HepG2 (cell line): ENCODE measurements at regions not wholly inside any gene's neighbourhood (a gene's known extent, or its start where the extent isn't known, plus 50 kb on each side); places are given as distances from the start of the nearest gene placed in this dataset.

Source experiments
- ATAC-seq: fragments of 200-7000 bp; cut with Tn5 transposase; 3 replicates; pipeline ENCODE4 v1.9.1; 2020; ENCODE audit warnings: mild to moderate bottlenecking, moderate library complexity
- BruUV-seq: library from RNA; stranded (reverse); fragments of 400-500 nt; replicated peaks from 2 replicates; lab custom pipeline; 2021; lab: Mats Ljungman, UMichigan
- CTCF ChIA-PET: fragments of 300-600 bp; formaldehyde crosslinking; extraction: SDS; loops from one replicate; lab custom pipeline; 2021; ENCODE audit warnings: low total read pairs, inconsistent platforms, low intra/inter-chr PET ratio; lab: Yijun Ruan, JAX
- POLR2A ChIA-PET: fragments of 350-600 bp; sonication (Branson Sonifier 250); formaldehyde crosslinking; loops from one replicate; lab custom pipeline; 2020; ENCODE audit warnings: antibody characterized with exemption, inconsistent platforms; lab: Yijun Ruan, JAX
- DNase-seq: peaks from one replicate; pipeline ENCODE4 v3.0.0-alpha.2; 2015; ENCODE audit warnings: low spot score
- FAIRE-seq: peaks from 3 replicates; lab custom pipeline; 2011; peaks lifted over from hg19 to GRCh38; lab: Jason Lieb, UNC
- H2AFZ ChIP-seq: one replicate; pipeline ENCODE4 v1.6.1; 2011; ENCODE audit warnings: low read length, inconsistent platforms
- H3K27ac ChIP-seq: fragments of 300-600 bp; 3 replicates; pipeline ENCODE4 v1.8.0; 2011; ENCODE audit warnings: mixed run types, mild to moderate bottlenecking, mixed read lengths, low read length, inconsistent platforms; ENCODE audit not compliant: insufficient read depth; ENCODE audit errors: extremely low read length
- H3K27me3 ChIP-seq, 2 experiments: fragments of 200-600 bp in 1 of 2; 2 replicates in 1 of 2; 3 replicates in 1 of 2; pipeline versions ENCODE4 v1.6.0 to v1.8.0; 2011; ENCODE audit warnings: low read length in 2 of 2, mild to moderate bottlenecking in 2 of 2, moderate library complexity in 2 of 2, inconsistent platforms in 1 of 2; ENCODE audit not compliant: insufficient read depth in 2 of 2, control insufficient read depth in 1 of 2
- H3K36me3 ChIP-seq, 2 experiments: fragments of 200-600 bp in 1 of 2; replicated peaks in 1 of 2; 2 replicates in 1 of 2; 3 replicates in 1 of 2; pipeline versions ENCODE4 v1.5.1 to v1.8.0; 2011; ENCODE audit warnings: low read length in 2 of 2, inconsistent platforms in 1 of 2; ENCODE audit not compliant: insufficient read depth in 2 of 2, control insufficient read depth in 1 of 2
- H3K4me1 ChIP-seq: 2 replicates; pipeline ENCODE4 v1.5.1; 2012; ENCODE audit warnings: low read length, inconsistent platforms; ENCODE audit not compliant: insufficient read depth
- H3K4me2 ChIP-seq: 2 replicates; pipeline ENCODE4 v1.6.0; 2011; ENCODE audit warnings: low read depth, low read length, inconsistent platforms
- H3K4me3 ChIP-seq, 3 experiments: fragments of 200-600 bp in 1 of 3; sonication (generic), shearing (Covaris generic) in 1 of 3; replicated peaks in 1 of 3; 2 replicates each; pipeline ENCODE4 v1.5.1; 2011 to 2016; ENCODE audit warnings: low read length in 3 of 3, inconsistent platforms in 2 of 3, low read depth in 2 of 3, mild to moderate bottlenecking in 2 of 3, control low read depth in 1 of 3, mixed read lengths in 1 of 3; ENCODE audit not compliant: insufficient read depth in 1 of 3
- H3K79me2 ChIP-seq: one replicate; pipeline ENCODE4 v1.6.1; 2011; ENCODE audit warnings: low read length, inconsistent platforms; ENCODE audit not compliant: insufficient read depth
- H3K9ac ChIP-seq: 2 replicates; pipeline ENCODE4 v1.6.0; 2011; ENCODE audit warnings: mild to moderate bottlenecking, low read depth, low read length, inconsistent platforms; ENCODE audit not compliant: insufficient read depth
- H3K9me3 ChIP-seq: 2 replicates; pipeline ENCODE4 v1.5.1; 2012; ENCODE audit warnings: mild to moderate bottlenecking, low read length
- H4K20me1 ChIP-seq: 2 replicates; pipeline ENCODE4 v1.6.0; 2011; ENCODE audit warnings: inconsistent platforms, mild to moderate bottlenecking, low read length, moderate library complexity; ENCODE audit not compliant: insufficient read depth
- ATF7-NPFF ChIP-seq: sonication (generic); formaldehyde crosslinking; IDR thresholded peaks from 2 replicates; pipeline ENCODE4 v1.8.1; 2023; ENCODE audit warnings: mild to moderate bottlenecking, low read depth, missing genetic modification reagents, moderate library complexity
- EHMT2 ChIP-seq: fragments of 200-600 bp; sonication (generic); IDR thresholded peaks from 2 replicates; pipeline ENCODE4 v1.7.0; 2017; ENCODE audit warnings: antibody characterized with exemption, low read depth, low read length, borderline replicate concordance
- ESRRA ChIP-seq: sonication (generic); formaldehyde crosslinking; IDR thresholded peaks from 2 replicates; pipeline ENCODE4 v1.5.1; 2020; ENCODE audit warnings: mild to moderate bottlenecking, low read depth, missing genetic modification reagents
- GATA4 ChIP-seq: sonication (generic); IDR thresholded peaks from 2 replicates; pipeline ENCODE4 v1.6.1; 2016; ENCODE audit warnings: antibody characterized with exemption, low read depth, borderline replicate concordance
- IRF2 ChIP-seq: IDR thresholded peaks from 2 replicates; pipeline ENCODE4 v1.6.1; 2018; ENCODE audit warnings: missing genetic modification reagents, missing compliant biosample characterization
- JUN ChIP-seq: sonication (generic); formaldehyde crosslinking; IDR thresholded peaks from 2 replicates; pipeline ENCODE4 v1.4.0; 2020; ENCODE audit warnings: mild to moderate bottlenecking, missing genetic modification reagents
- MIER3 ChIP-seq: IDR thresholded peaks from 2 replicates; pipeline ENCODE4 v1.6.1; 2016; ENCODE audit warnings: missing compliant biosample characterization, borderline replicate concordance
- ZNF891 ChIP-seq: sonication (generic); formaldehyde crosslinking; IDR thresholded peaks from 2 replicates; pipeline ENCODE4 v1.5.0; 2020; ENCODE audit warnings: mild to moderate bottlenecking, missing genetic modification reagents
- ZZZ3 ChIP-seq: sonication (generic); formaldehyde crosslinking; IDR thresholded peaks from 2 replicates; pipeline ENCODE4 v1.4.0; 2020; ENCODE audit warnings: missing genetic modification reagents, mild to moderate bottlenecking, borderline replicate concordance
- WGBS: methylation state at CpG from one replicate; pipeline ENCODE4 v1.1.6; 2017; ENCODE audit warnings: low lambda C conversion rate; 5-methylcytosine and 5-hydroxymethylcytosine counted together
- in situ Hi-C: cut with HindIII; loops from 2 replicates; pipeline ENCODE4 v1.10.0; 2017; ENCODE audit warnings: low pct_unique_long_range_greater_than_20kb; ENCODE audit not compliant: extremely low pct_ligation_motif_present
- intact Hi-C: fragments of 100-400 bp; cut with micrococcal nuclease; formaldehyde crosslinking; loops from one replicate; pipeline ENCODE4 v1.10.0; 2022; ENCODE audit not compliant: unreplicated experiment
- TF ChIP-seq, protein P1 (sequence below): sonication (generic); formaldehyde crosslinking; IDR thresholded peaks from 2 replicates; pipeline ENCODE4 v1.5.0; 2020; ENCODE audit warnings: missing genetic modification reagents
- TF ChIP-seq, protein P2 (sequence below): sonication (generic); formaldehyde crosslinking; IDR thresholded peaks from 2 replicates; pipeline ENCODE4 v1.4.0; 2020; ENCODE audit warnings: missing genetic modification reagents, mild to moderate bottlenecking, borderline replicate concordance
- TF ChIP-seq, protein P3 (sequence below): sonication (generic); formaldehyde crosslinking; IDR thresholded peaks from 2 replicates; pipeline ENCODE4 v1.4.0; 2020; ENCODE audit warnings: mild to moderate bottlenecking, missing genetic modification reagents
- TF ChIP-seq, protein P4 (sequence below): sonication (generic); formaldehyde crosslinking; IDR thresholded peaks from 2 replicates; pipeline ENCODE4 v1.4.0; 2020; ENCODE audit warnings: mild to moderate bottlenecking, missing genetic modification reagents

DNA sequence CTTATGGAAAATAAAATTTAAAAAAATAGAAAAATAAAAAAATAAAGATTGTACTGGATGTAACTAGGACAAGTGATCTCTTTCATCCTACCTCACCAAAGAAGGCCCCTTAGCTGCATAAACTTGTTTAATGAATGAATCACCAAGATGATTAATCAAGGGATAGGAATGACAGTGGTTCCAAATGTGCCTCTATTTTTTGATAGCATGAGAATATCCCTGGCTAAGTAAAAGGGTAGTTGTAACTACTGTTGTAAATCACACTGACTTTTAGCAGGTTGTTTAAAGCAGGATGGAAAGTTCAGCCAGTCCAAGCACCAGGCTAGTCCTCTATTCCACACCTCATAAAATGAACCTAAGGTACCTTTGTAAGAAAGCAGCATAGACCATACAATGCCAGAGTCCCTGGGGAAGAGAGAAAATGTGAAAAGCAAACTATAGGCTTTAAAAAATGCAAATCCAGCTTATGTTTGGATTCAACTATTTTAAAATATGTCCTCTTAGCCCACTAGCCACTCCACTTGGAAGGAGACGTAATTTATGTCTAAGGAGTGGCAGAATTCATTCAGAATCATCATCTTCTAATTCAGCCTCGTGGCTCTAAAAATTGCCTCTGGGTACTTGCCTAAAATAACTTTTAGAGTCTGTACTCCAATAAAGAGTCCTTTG, 126.8 kb downstream of the SKIDA1 start (continued):
- TF ChIP-seq ATF7-NPFF (CRISPR knock-in tag), result no peak
- no peak for TF ChIP-seq EHMT2
- no peak for TF ChIP-seq JUN (CRISPR knock-in tag)
- TF ChIP-seq ESRRA (CRISPR knock-in tag), result no peak
- no peak for TF ChIP-seq ZNF891 (CRISPR knock-in tag)
- TF ChIP-seq GATA4, result no peak
- no peak for TF ChIP-seq ZZZ3

DNA sequence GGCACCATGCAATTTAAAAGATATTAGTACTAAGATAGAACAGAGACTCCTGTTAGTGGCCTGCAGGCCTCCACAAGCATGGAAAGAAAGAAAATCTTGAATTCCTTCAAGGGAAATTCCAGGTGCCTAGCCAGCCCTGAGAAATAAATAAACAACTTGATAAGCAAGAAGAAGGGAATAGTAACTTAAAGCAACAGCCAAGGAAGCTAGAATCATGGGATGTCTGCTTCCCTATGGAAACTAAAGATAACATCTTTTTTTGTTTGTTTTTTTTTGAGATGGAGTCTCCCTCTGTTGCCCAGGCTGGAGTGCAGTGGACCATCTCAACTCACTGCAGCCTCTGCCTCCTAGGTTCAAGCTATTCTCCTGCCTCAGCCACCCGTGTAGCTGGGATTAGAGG, 128.6 kb downstream of the SKIDA1 start:
- CTCF ChIA-PET, result no interaction called here
- ATAC-seq (no peak), FAIRE-seq (no peak), DNase-seq (no peak)
- Histone ChIP-seq H3K79me2 (no peaks in the 10 kb centered on the region), H3K9ac (no peak overlapping the region), H4K20me1 (no peaks in the 10 kb centered on the region), H3K27ac (no peak overlapping the region), H3K4me3 (no peak overlapping the region), H3K4me2 (no peak overlapping the region), H3K36me3 (no peaks in the 10 kb centered on the region), H2AFZ (no peak overlapping the region), H3K4me1 (no peaks in the 10 kb centered on the region), H3K9me3 (peaks cover 7% of the 10 kb centered on the region), H3K27me3 (peaks cover 0 to 7% of the 10 kb centered on the region in 2 experiments; a peak in 1 of 5 replicates)
- BruUV-seq, result no TSS peak
- TF ChIP-seq, protein P1, sequence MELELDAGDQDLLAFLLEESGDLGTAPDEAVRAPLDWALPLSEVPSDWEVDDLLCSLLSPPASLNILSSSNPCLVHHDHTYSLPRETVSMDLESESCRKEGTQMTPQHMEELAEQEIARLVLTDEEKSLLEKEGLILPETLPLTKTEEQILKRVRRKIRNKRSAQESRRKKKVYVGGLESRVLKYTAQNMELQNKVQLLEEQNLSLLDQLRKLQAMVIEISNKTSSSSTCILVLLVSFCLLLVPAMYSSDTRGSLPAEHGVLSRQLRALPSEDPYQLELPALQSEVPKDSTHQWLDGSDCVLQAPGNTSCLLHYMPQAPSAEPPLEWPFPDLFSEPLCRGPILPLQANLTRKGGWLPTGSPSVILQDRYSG (CRISPR knock-in tag), result no peak
- TF ChIP-seq, protein P2, sequence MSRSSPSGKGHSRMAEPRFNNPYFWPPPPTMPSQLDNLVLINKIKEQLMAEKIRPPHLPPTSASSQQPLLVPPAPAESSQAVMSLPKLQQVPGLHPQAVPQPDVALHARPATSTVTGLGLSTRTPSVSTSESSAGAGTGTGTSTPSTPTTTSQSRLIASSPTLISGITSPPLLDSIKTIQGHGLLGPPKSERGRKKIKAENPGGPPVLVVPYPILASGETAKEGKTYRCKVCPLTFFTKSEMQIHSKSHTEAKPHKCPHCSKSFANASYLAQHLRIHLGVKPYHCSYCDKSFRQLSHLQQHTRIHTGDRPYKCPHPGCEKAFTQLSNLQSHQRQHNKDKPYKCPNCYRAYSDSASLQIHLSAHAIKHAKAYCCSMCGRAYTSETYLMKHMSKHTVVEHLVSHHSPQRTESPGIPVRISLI (CRISPR knock-in tag), result no peak
- TF ChIP-seq MIER3 (no peak), IRF2 (CRISPR knock-in tag) (no peak)
- TF ChIP-seq, protein P3, sequence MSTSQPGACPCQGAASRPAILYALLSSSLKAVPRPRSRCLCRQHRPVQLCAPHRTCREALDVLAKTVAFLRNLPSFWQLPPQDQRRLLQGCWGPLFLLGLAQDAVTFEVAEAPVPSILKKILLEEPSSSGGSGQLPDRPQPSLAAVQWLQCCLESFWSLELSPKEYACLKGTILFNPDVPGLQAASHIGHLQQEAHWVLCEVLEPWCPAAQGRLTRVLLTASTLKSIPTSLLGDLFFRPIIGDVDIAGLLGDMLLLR (CRISPR knock-in tag), result no peak
- TF ChIP-seq, protein P4, sequence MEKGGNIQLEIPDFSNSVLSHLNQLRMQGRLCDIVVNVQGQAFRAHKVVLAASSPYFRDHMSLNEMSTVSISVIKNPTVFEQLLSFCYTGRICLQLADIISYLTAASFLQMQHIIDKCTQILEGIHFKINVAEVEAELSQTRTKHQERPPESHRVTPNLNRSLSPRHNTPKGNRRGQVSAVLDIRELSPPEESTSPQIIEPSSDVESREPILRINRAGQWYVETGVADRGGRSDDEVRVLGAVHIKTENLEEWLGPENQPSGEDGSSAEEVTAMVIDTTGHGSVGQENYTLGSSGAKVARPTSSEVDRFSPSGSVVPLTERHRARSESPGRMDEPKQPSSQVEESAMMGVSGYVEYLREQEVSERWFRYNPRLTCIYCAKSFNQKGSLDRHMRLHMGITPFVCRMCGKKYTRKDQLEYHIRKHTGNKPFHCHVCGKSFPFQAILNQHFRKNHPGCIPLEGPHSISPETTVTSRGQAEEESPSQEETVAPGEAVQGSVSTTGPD (CRISPR knock-in tag), result no peak
- WGBS, result 6% methylated on average over 1 of the region's 1 CpG
- POLR2A ChIA-PET, result no interaction called here
- intact Hi-C loops (no loop called here), in situ Hi-C loops (no loop called here)
